ENCODE measurements at regions not wholly inside any gene's neighbourhood (a gene's known extent, or its start where the extent isn't known, plus 50 kb on each side); places are given as distances from the start of the nearest gene placed in this dataset.

GRCh38 chr18:8952769-8953760, 149.4 kb upstream of the NDUFV2 start:
- Histone ChIP-seq H3K27ac (no peak overlapping the region), H3K27me3 (ENCODE audit: control insufficient read depth, insufficient read depth, low read length) (no peaks in the 10 kb centered on the region), H3K9ac (no peak overlapping the region), H3K4me1 (no peaks in the 10 kb centered on the region), H2AFZ (no peak overlapping the region), H3K4me3 (ENCODE audit: low read depth, low read length) (no peak overlapping the region), H3K9me3 (ENCODE audit: control insufficient read depth, low read length) (peaks cover 6% of the 10 kb centered on the region), H3K36me3 (ENCODE audit: control insufficient read depth, insufficient read depth, low read length) (no peaks in the 10 kb centered on the region), H3K79me2 (no peaks in the 10 kb centered on the region), H3K4me2 (ENCODE audit: low read length) (no peak overlapping the region)
- no peak for TF ChIP-seq CTCF (IDR thresholded peaks at IDR 0.05)

GRCh38 chr18:8957731-8958130, 144.8 kb upstream of the NDUFV2 start:
- Histone ChIP-seq H3K4me2 (ENCODE audit: low read length) (no peak overlapping the region), H3K4me3 (ENCODE audit: low read depth, low read length) (no peak overlapping the region), H3K9ac (no peak overlapping the region), H3K9me3 (ENCODE audit: control insufficient read depth, low read length) (peaks cover 6% of the 10 kb centered on the region), H3K4me1 (no peaks in the 10 kb centered on the region), H3K36me3 (ENCODE audit: control insufficient read depth, insufficient read depth, low read length) (no peaks in the 10 kb centered on the region), H3K79me2 (no peaks in the 10 kb centered on the region), H3K27me3 (ENCODE audit: control insufficient read depth, insufficient read depth, low read length) (no peaks in the 10 kb centered on the region), H2AFZ (no peak overlapping the region), H3K27ac (no peak overlapping the region)
- no peak for TF ChIP-seq CTCF (IDR thresholded peaks at IDR 0.05)

GRCh38 chr18:8958660-8959059, 143.8 kb upstream of the NDUFV2 start:
- Histone ChIP-seq H3K4me3 (ENCODE audit: low read depth, low read length) (no peak overlapping the region), H3K27me3 (ENCODE audit: control insufficient read depth, insufficient read depth, low read length) (no peaks in the 10 kb centered on the region), H3K9me3 (ENCODE audit: control insufficient read depth, low read length) (peaks cover under 1% of the 10 kb centered on the region), H3K36me3 (ENCODE audit: control insufficient read depth, insufficient read depth, low read length) (no peaks in the 10 kb centered on the region), H2AFZ (no peak overlapping the region), H3K27ac (no peak overlapping the region), H3K4me2 (ENCODE audit: low read length) (no peak overlapping the region), H3K4me1 (no peaks in the 10 kb centered on the region), H3K9ac (no peak overlapping the region), H3K79me2 (no peaks in the 10 kb centered on the region)
- no peak for TF ChIP-seq CTCF (IDR thresholded peaks at IDR 0.05)

- Histone ChIP-seq H3K36me3 (ENCODE audit: control insufficient read depth, insufficient read depth, low read length) (no peaks in the 10 kb centered on the region), H3K27me3 (ENCODE audit: control insufficient read depth, insufficient read depth, low read length) (no peaks in the 10 kb centered on the region), H3K9me3 (ENCODE audit: control insufficient read depth, low read length) (no peaks in the 10 kb centered on the region), H3K4me3 (ENCODE audit: low read depth, low read length) (no peak overlapping the region), H3K27ac (no peak overlapping the region), H3K9ac (no peak overlapping the region), H3K4me2 (ENCODE audit: low read length) (no peak overlapping the region), H3K4me1 (no peaks in the 10 kb centered on the region), H2AFZ (no peak overlapping the region), H3K79me2 (no peaks in the 10 kb centered on the region)
- no peak for TF ChIP-seq CTCF (IDR thresholded peaks at IDR 0.05)
Observed at GRCh38 chr18:8959551-8960135, 142.9 kb upstream of the NDUFV2 start.

Measured in parathyroid adenoma (tissue), 2 donors.